ENCODE measurements at regions not wholly inside any gene's neighbourhood (a gene's known extent, or its start where the extent isn't known, plus 50 kb on each side); places are given as distances from the start of the nearest gene placed in this dataset.

GRCh38 chr15:37252530-37252929 lies 152.2 kb upstream of the MEIS2 start:
- DNase-seq (ENCODE audit: low spot score in 2 of 2), result no peak
- FAIRE-seq, result no peak

- DNase-seq (ENCODE audit: low spot score in 2 of 2) (no peak), FAIRE-seq (no peak)
Measured at GRCh38 chr15:37253877-37254276, 153.5 kb upstream of the MEIS2 start.

GRCh38 chr15:37260255-37260654 lies 159.9 kb upstream of the MEIS2 start:
- FAIRE-seq (no peak), DNase-seq (ENCODE audit: low spot score in 2 of 2) (no peak)

- FAIRE-seq, result no peak
- DNase-seq (ENCODE audit: low spot score in 2 of 2), result no peak
Measured at GRCh38 chr15:37261685-37262084, 161.3 kb upstream of the MEIS2 start.

- no peak for FAIRE-seq
- DNase-seq (ENCODE audit: low spot score in 2 of 2), result no peak
Measured at GRCh38 chr15:37262922-37263608, 162.7 kb upstream of the MEIS2 start.

GRCh38 chr15:37289109-37289765 lies 188.9 kb upstream of the MEIS2 start:
- DNase-seq (ENCODE audit: low spot score in 2 of 2) (no peak), FAIRE-seq (no peak)

GRCh38 chr15:37291920-37292319 lies 191.6 kb upstream of the MEIS2 start:
- DNase-seq (ENCODE audit: low spot score in 2 of 2) (no peak), FAIRE-seq (no peak)

GRCh38 chr15:37298271-37298670 lies 197.9 kb upstream of the MEIS2 start:
- no peak for FAIRE-seq
- DNase-seq (ENCODE audit: low spot score in 2 of 2), result no peak

GRCh38 chr15:37339437-37339836 lies 239.1 kb upstream of the MEIS2 start:
- DNase-seq (ENCODE audit: low spot score in 2 of 2), result no peak
- no peak for FAIRE-seq

- no peak for DNase-seq (ENCODE audit: low spot score in 2 of 2)
- FAIRE-seq, result no peak
Measured at GRCh38 chr15:37339856-37340255, 239.5 kb upstream of the MEIS2 start.

- no peak for DNase-seq (ENCODE audit: low spot score in 2 of 2)
Measured at GRCh38 chr15:37340438-37340837, 240.1 kb upstream of the MEIS2 start.

GRCh38 chr15:37359101-37359892 lies 258.9 kb upstream of the MEIS2 start:
- no peak for DNase-seq (ENCODE audit: low spot score in 2 of 2)

More at GRCh38 chr15:37340438-37340837, 240.1 kb upstream of the MEIS2 start:
- FAIRE-seq, result no peak

GRCh38 chr15:37359893-37360290 lies 259.5 kb upstream of the MEIS2 start:
- DNase-seq (ENCODE audit: low spot score in 2 of 2) (no peak), FAIRE-seq (no peak)

More at GRCh38 chr15:37359101-37359892, 258.9 kb upstream of the MEIS2 start:
- FAIRE-seq, result no peak

GRCh38 chr15:37360724-37361123 lies 260.4 kb upstream of the MEIS2 start:
- DNase-seq (ENCODE audit: low spot score in 2 of 2) (no peak), FAIRE-seq (no peak)

GRCh38 chr15:37361621-37362020 lies 261.3 kb upstream of the MEIS2 start:
- FAIRE-seq (no peak), DNase-seq (ENCODE audit: low spot score in 2 of 2) (no peak)

GRCh38 chr15:37362414-37362813 lies 262.1 kb upstream of the MEIS2 start:
- FAIRE-seq (no peak), DNase-seq (ENCODE audit: low spot score in 2 of 2) (no peak)

GRCh38 chr15:37368961-37369360 lies 268.6 kb upstream of the MEIS2 start:
- DNase-seq (ENCODE audit: low spot score in 2 of 2) (no peak), FAIRE-seq (no peak)

GRCh38 chr15:37370941-37371340 lies 270.6 kb upstream of the MEIS2 start:
- no peak for FAIRE-seq
- no peak for DNase-seq (ENCODE audit: low spot score in 2 of 2)

- no peak for FAIRE-seq
- no peak for DNase-seq (ENCODE audit: low spot score in 2 of 2)
Measured at GRCh38 chr15:37372064-37372463, 271.7 kb upstream of the MEIS2 start.

- FAIRE-seq, result no peak
- no peak for DNase-seq (ENCODE audit: low spot score in 2 of 2)
Measured at GRCh38 chr15:37375519-37375918, 275.2 kb upstream of the MEIS2 start.

- FAIRE-seq, result no peak
Measured at GRCh38 chr15:37377428-37377827, 277.1 kb upstream of the MEIS2 start.

More at GRCh38 chr15:37377428-37377827, 277.1 kb upstream of the MEIS2 start:
- no peak for DNase-seq (ENCODE audit: low spot score in 2 of 2)
